SK-N-SH (cell line): ENCODE measurements at regions not wholly inside any gene's neighbourhood (a gene's known extent, or its start where the extent isn't known, plus 50 kb on each side); places are given as distances from the start of the nearest gene placed in this dataset.

ENCODE experiments used
- CTCF ChIA-PET: fragments of 300-600, 350-600 bp; formaldehyde crosslinking; extraction: SDS; loops from one replicate; lab custom pipeline; 2021; lab: Yijun Ruan, JAX
- POLR2A ChIA-PET: fragments of 350-600 bp; sonication (Branson Sonifier 250); formaldehyde crosslinking; extraction: SDS; loops from one replicate; lab custom pipeline; 2020; ENCODE audit warnings: antibody characterized with exemption, inconsistent platforms; lab: Yijun Ruan, JAX
- DNase-seq: peaks from one replicate; pipeline ENCODE4 v3.0.0; 2012
- H2AFZ ChIP-seq: fragments of 200-600 bp; sonication (generic); 2 replicates; pipeline ENCODE4 v1.8.1; 2016; ENCODE audit warnings: antibody characterized with exemption, mild to moderate bottlenecking, low read depth
- H3F3A ChIP-seq: fragments of 200-600 bp; sonication (generic); replicated peaks from 2 replicates; pipeline ENCODE3; 2016; ENCODE audit warnings: antibody characterized with exemption, mild to moderate bottlenecking; ENCODE audit not compliant: insufficient read depth
- H3K27ac ChIP-seq, 2 experiments: fragments of 200-500 bp in 1 of 2; fragments of 200-600 bp in 1 of 2; sonication (Bioruptor generic) in 1 of 2; sonication (generic), shearing (Covaris generic) in 1 of 2; 2 replicates each; pipeline versions ENCODE4 v1.5.1 to v1.6.1; 2014 to 2016; ENCODE audit warnings: low read depth in 2 of 2, inconsistent platforms in 1 of 2, low read length in 1 of 2, mild to moderate bottlenecking in 1 of 2, mixed read lengths in 1 of 2
- H3K27me3 ChIP-seq: fragments of 200-600 bp; sonication (generic), shearing (Covaris generic); 2 replicates; pipeline ENCODE4 v1.6.1; 2016; ENCODE audit warnings: mixed run types; ENCODE audit not compliant: insufficient read depth
- H3K36me3 ChIP-seq, 2 experiments: fragments of 200-500 bp in 1 of 2; fragments of 200-600 bp in 1 of 2; sonication (Bioruptor generic) in 1 of 2; sonication (generic) in 1 of 2; replicated peaks in 1 of 2; 2 replicates each; pipeline versions ENCODE3 to v1.5.1; 2014 to 2016; ENCODE audit warnings: low read length in 1 of 2, mild to moderate bottlenecking in 1 of 2; ENCODE audit not compliant: insufficient read depth in 2 of 2, control insufficient read depth in 1 of 2
- H3K4me1 ChIP-seq, 2 experiments: fragments of 200-500 bp in 1 of 2; fragments of 200-600 bp in 1 of 2; sonication (Bioruptor generic) in 1 of 2; sonication (generic), shearing (Covaris generic) in 1 of 2; 2 replicates each; pipeline versions ENCODE4 v1.5.1 to v1.6.1; 2014 to 2016; ENCODE audit warnings: low read depth in 1 of 2, low read length in 1 of 2, mixed run types in 1 of 2; ENCODE audit not compliant: insufficient read depth in 2 of 2, control insufficient read depth in 1 of 2
- H3K4me2 ChIP-seq: fragments of 200-600 bp; sonication (generic), shearing (Covaris generic); 2 replicates; pipeline ENCODE4 v1.6.1; 2017; ENCODE audit warnings: mixed run types
- H3K4me3 ChIP-seq, 2 experiments: fragments of 200-500 bp in 1 of 2; fragments of 200-600 bp in 1 of 2; sonication (Bioruptor generic) in 1 of 2; sonication (generic), shearing (Covaris generic) in 1 of 2; 2 replicates each; pipeline versions ENCODE4 v1.5.1 to v1.8.1; 2014 to 2016; ENCODE audit warnings: low read depth in 2 of 2, inconsistent platforms in 1 of 2, low read length in 1 of 2, mild to moderate bottlenecking in 1 of 2, mixed read lengths in 1 of 2, moderate library complexity in 1 of 2
- H3K79me2 ChIP-seq: fragments of 200-600 bp; sonication (generic); 2 replicates; pipeline ENCODE4 v1.8.1; 2017; ENCODE audit warnings: mild to moderate bottlenecking; ENCODE audit not compliant: insufficient read depth
- H3K9ac ChIP-seq: fragments of 200-600 bp; sonication (generic); 2 replicates; pipeline ENCODE4 v1.6.1; 2017; ENCODE audit warnings: mixed run types
- H3K9me2 ChIP-seq: fragments of 200-600 bp; sonication (generic); 2 replicates; pipeline ENCODE4 v1.6.1; 2017; ENCODE audit warnings: mixed run types
- H3K9me3 ChIP-seq: fragments of 200-600 bp; sonication (generic); 2 replicates; pipeline ENCODE4 v1.6.1; 2017; ENCODE audit warnings: mixed run types, mild to moderate bottlenecking, moderate library complexity
- H4K20me1 ChIP-seq: fragments of 200-600 bp; sonication (generic); 2 replicates; pipeline ENCODE4 v1.6.1; 2017; ENCODE audit warnings: mild to moderate bottlenecking, mixed run types; ENCODE audit not compliant: insufficient read depth
- CHD2 ChIP-seq: fragments of 150-350 bp; IDR thresholded peaks from 2 replicates; pipeline ENCODE4 v1.6.1; 2018; ENCODE audit warnings: low read length; ENCODE audit not compliant: partially characterized antibody
- EP300 ChIP-seq, 2 experiments: IDR thresholded peaks; 2 replicates each; pipeline versions ENCODE4 v1.4.0 to v1.6.1; 2012; ENCODE audit warnings: borderline replicate concordance in 1 of 2, low read depth in 1 of 2, low read length in 1 of 2
- FOSL2 ChIP-seq: IDR thresholded peaks from 2 replicates; pipeline ENCODE4 v1.4.0; 2012; ENCODE audit warnings: low read depth, mild to moderate bottlenecking, moderate library complexity, borderline replicate concordance
- FOXJ3 ChIP-seq: sonication (generic); formaldehyde crosslinking; IDR thresholded peaks from 2 replicates; pipeline ENCODE4 v1.5.1; 2020; ENCODE audit warnings: mild to moderate bottlenecking, missing genetic modification reagents
- IRF3 ChIP-seq: fragments of 150-350 bp; IDR thresholded peaks from 2 replicates; pipeline ENCODE4 v1.6.1; 2016; ENCODE audit warnings: mild to moderate bottlenecking, low read depth, low read length
- JUND ChIP-seq: IDR thresholded peaks from 2 replicates; pipeline ENCODE4 v1.4.0; 2012
- MAX ChIP-seq: IDR thresholded peaks from 2 replicates; pipeline ENCODE4 v1.4.0; 2012; ENCODE audit warnings: low read depth
- MEF2A ChIP-seq: IDR thresholded peaks from 2 replicates; pipeline ENCODE4 v1.4.0; 2012; ENCODE audit warnings: low read depth, borderline replicate concordance
- NRF1 ChIP-seq: IDR thresholded peaks from 2 replicates; pipeline ENCODE4 v1.6.1; 2012; ENCODE audit warnings: low read depth, mild to moderate bottlenecking, low read length
- PBX3 ChIP-seq: IDR thresholded peaks from 2 replicates; pipeline ENCODE4; 2012
- RXRA ChIP-seq: IDR thresholded peaks from 2 replicates; pipeline ENCODE4 v1.4.0; 2012; ENCODE audit warnings: low read depth, mild to moderate bottlenecking, borderline replicate concordance
- SIN3A ChIP-seq: IDR thresholded peaks from 2 replicates; pipeline ENCODE4 v1.6.1; 2012; ENCODE audit warnings: low read depth, mild to moderate bottlenecking, low read length, moderate library complexity, borderline replicate concordance
- TAF1 ChIP-seq: IDR thresholded peaks from 2 replicates; pipeline ENCODE4 v1.6.1; 2012; ENCODE audit warnings: low read depth, mild to moderate bottlenecking, low read length, moderate library complexity, borderline replicate concordance
- TCF12 ChIP-seq: IDR thresholded peaks from 2 replicates; pipeline ENCODE4 v1.4.0; 2012
- ZBTB33 ChIP-seq: IDR thresholded peaks from 2 replicates; pipeline ENCODE4 v1.4.0; 2012; ENCODE audit warnings: low read depth, borderline replicate concordance
- WGBS: methylation state at CpG from one replicate; pipeline ENCODE4 v1.1.6; 2017; ENCODE audit warnings: low lambda C conversion rate; 5-methylcytosine and 5-hydroxymethylcytosine counted together

GRCh38 chr4:81789158-81789557, 317.5 kb upstream of the RASGEF1B start:
- no peaks in the 10 kb centered on the region for H3K79me2 ChIP-seq
- H3K9ac ChIP-seq, result no peak overlapping the region
- H3K36me3 ChIP-seq, result no peaks in the 10 kb centered on the region
- H3K4me1 ChIP-seq, result no peaks in the 10 kb centered on the region
- CTCF ChIA-PET, result no interaction called here
- no peaks in the 10 kb centered on the region for H3F3A ChIP-seq
- H3K9me2 ChIP-seq, result no peaks in the 10 kb centered on the region
- H3K9me3 ChIP-seq, result no peaks in the 10 kb centered on the region
- H3K4me3 ChIP-seq, result no peak overlapping the region
- no peak overlapping the region for H3K4me2 ChIP-seq
- no peaks in the 10 kb centered on the region for H4K20me1 ChIP-seq
- no peak for DNase-seq
- no peaks in the 10 kb centered on the region for H3K27me3 ChIP-seq
- TF ChIP-seq MEF2A (no peak), MAX (no peak), EP300 (IDR thresholded peaks at IDR 0.05; ENCODE audit: borderline replicate concordance in 1 of 2, low read depth in 1 of 2, low read length in 1 of 2) (no peak), FOXJ3 (CRISPR knock-in tag) (no peak), FOSL2 (no peak)
- no peak overlapping the region for H3K27ac ChIP-seq
- POLR2A ChIA-PET, result no interaction called here
- H2AFZ ChIP-seq, result no peak overlapping the region

GRCh38 chr4:81786766-81787165, 315.1 kb upstream of the RASGEF1B start:
- no peaks in the 10 kb centered on the region for H3K9me3 ChIP-seq
- DNase-seq, result no peak
- H3K4me2 ChIP-seq, result no peak overlapping the region
- H3K36me3 ChIP-seq, result no peaks in the 10 kb centered on the region
- ChIA-PET CTCF (no interaction called here), POLR2A (no interaction called here)
- no peak overlapping the region for H3K9ac ChIP-seq
- TF ChIP-seq SIN3A (no peak), IRF3 (no peak), NRF1 (no peak), CHD2 (no peak), RXRA (no peak), PBX3 (no peak), TCF12 (no peak), EP300 (IDR thresholded peaks at IDR 0.05; ENCODE audit: borderline replicate concordance in 1 of 2, low read depth in 1 of 2, low read length in 1 of 2) (no peak), FOSL2 (no peak), TAF1 (no peak), JUND (no peak), MAX (no peak), ZBTB33 (no peak)
- H3K27ac ChIP-seq, result no peak overlapping the region
- H3K27me3 ChIP-seq, result no peaks in the 10 kb centered on the region
- H3K4me3 ChIP-seq, result no peak overlapping the region
- no peaks in the 10 kb centered on the region for H3F3A ChIP-seq
- no peaks in the 10 kb centered on the region for H3K4me1 ChIP-seq
- no peaks in the 10 kb centered on the region for H4K20me1 ChIP-seq
- H3K79me2 ChIP-seq, result no peaks in the 10 kb centered on the region
- H2AFZ ChIP-seq, result no peak overlapping the region
- H3K9me2 ChIP-seq, result no peaks in the 10 kb centered on the region
- WGBS, result no CpG with 5 or more reads among the region's 1 CpG
